ENCODE measurements at regions not wholly inside any gene's neighbourhood (a gene's known extent, or its start where the extent isn't known, plus 50 kb on each side); places are given as distances from the start of the nearest gene placed in this dataset.

GRCh38 chr12:114122016-114122415 is 155.9 kb upstream of the RBM19 start:
- FAIRE-seq (peak; percentile 32), DNase-seq (ENCODE audit: low read depth) (no peak)
- TF ChIP-seq, protein P1, sequence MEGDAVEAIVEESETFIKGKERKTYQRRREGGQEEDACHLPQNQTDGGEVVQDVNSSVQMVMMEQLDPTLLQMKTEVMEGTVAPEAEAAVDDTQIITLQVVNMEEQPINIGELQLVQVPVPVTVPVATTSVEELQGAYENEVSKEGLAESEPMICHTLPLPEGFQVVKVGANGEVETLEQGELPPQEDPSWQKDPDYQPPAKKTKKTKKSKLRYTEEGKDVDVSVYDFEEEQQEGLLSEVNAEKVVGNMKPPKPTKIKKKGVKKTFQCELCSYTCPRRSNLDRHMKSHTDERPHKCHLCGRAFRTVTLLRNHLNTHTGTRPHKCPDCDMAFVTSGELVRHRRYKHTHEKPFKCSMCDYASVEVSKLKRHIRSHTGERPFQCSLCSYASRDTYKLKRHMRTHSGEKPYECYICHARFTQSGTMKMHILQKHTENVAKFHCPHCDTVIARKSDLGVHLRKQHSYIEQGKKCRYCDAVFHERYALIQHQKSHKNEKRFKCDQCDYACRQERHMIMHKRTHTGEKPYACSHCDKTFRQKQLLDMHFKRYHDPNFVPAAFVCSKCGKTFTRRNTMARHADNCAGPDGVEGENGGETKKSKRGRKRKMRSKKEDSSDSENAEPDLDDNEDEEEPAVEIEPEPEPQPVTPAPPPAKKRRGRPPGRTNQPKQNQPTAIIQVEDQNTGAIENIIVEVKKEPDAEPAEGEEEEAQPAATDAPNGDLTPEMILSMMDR (IDR thresholded peaks at IDR 0.05; ENCODE audit: insufficient read depth, low read length, severe bottlenecking), result no peak
- Histone ChIP-seq H3K4me3 (ENCODE audit: low read depth, low read length) (no peak overlapping the region), H3K27me3 (ENCODE audit: control insufficient read depth, insufficient read depth, low read length) (no peaks in the 10 kb centered on the region), H3K36me3 (ENCODE audit: control insufficient read depth, insufficient read depth, low read length) (no peaks in the 10 kb centered on the region)

DNA sequence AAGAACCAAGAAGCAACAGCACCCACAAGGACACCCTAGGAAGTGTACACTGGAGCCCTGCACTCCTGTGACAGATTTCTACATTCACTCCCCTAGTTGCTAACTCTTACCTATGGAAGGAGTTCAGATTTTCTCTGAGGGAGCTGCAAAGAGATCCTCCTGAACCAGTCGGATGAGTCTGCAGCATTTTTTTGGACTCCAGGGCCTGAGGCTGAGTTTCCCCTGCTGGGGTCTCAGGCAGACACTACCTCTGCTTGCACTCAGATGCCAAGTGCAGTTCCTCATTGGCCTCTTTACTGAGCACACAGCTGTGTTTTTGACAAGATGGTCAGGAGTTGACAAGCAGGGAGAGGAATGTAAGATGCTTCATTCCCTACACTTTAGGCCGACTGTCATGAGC is 153.2 kb upstream of the RBM19 start:
- DNase-seq (ENCODE audit: low read depth) (no peak), FAIRE-seq (peak; percentile 55)
- H3K27me3 ChIP-seq (ENCODE audit: control insufficient read depth, insufficient read depth, low read length), result no peaks in the 10 kb centered on the region
- TF ChIP-seq, protein P1 (IDR thresholded peaks at IDR 0.05; ENCODE audit: insufficient read depth, low read length, severe bottlenecking), result no peak
- H3K36me3 ChIP-seq (ENCODE audit: control insufficient read depth, insufficient read depth, low read length), result no peaks in the 10 kb centered on the region
- no peak overlapping the region for H3K4me3 ChIP-seq (ENCODE audit: low read depth, low read length)

DNA sequence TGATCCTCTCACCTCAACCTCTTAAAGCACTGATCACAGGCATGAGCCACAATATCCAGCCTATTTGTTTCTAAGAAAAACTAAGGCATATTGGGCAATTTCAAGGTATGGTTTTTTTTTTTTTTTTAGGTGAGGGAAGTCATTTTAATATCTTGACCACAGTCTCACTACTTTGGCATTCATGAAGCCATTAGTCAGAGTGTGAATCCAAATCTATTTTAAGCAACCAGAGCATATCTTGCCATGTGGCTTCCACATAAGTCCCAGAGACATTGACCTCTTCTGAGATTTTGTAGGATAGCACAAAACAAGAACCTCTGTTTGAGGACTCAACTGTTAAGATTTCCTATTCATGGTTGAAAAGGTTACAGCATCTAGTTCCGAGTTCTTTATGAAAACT is 130.3 kb upstream of the RBM19 start:
- TF ChIP-seq, protein P1 (IDR thresholded peaks at IDR 0.05; ENCODE audit: insufficient read depth, low read length, severe bottlenecking), result no peak
- no peak overlapping the region for H3K4me3 ChIP-seq (ENCODE audit: low read depth, low read length)
- H3K27me3 ChIP-seq (ENCODE audit: control insufficient read depth, insufficient read depth, low read length), result no peaks in the 10 kb centered on the region
- FAIRE-seq, result no peak
- no peaks in the 10 kb centered on the region for H3K36me3 ChIP-seq (ENCODE audit: control insufficient read depth, insufficient read depth, low read length)
- DNase-seq (ENCODE audit: low read depth), result peak; percentile 4

DNA sequence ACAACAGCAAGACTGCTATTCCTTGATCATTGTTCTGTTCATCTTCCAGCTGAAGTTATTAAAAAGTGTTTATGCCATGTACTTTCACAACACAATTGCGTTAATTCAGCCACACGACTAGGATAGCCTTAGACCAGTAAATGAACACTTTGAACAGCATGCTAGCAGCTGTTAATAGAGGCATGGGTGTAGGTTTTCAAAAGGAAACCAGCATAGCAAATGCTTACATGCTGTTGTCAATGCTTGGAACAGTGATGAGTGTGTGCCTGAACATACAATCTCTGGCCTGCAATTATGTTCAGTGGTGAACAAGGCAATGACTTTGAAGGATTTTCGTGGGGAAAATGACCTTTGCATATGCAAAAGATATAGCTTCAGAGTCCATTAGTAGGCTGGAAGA is 127.4 kb upstream of the RBM19 start:
- H3K27me3 ChIP-seq (ENCODE audit: control insufficient read depth, insufficient read depth, low read length), result no peaks in the 10 kb centered on the region
- TF ChIP-seq, protein P1 (IDR thresholded peaks at IDR 0.05; ENCODE audit: insufficient read depth, low read length, severe bottlenecking), result no peak
- no peak overlapping the region for H3K4me3 ChIP-seq (ENCODE audit: low read depth, low read length)
- DNase-seq (ENCODE audit: low read depth), result no peak
- no peak for FAIRE-seq
- H3K36me3 ChIP-seq (ENCODE audit: control insufficient read depth, insufficient read depth, low read length), result no peaks in the 10 kb centered on the region

- TF ChIP-seq, protein P1 (IDR thresholded peaks at IDR 0.05; ENCODE audit: insufficient read depth, low read length, severe bottlenecking), result no peak
- FAIRE-seq (no peak), DNase-seq (ENCODE audit: low read depth) (no peak)
- Histone ChIP-seq H3K36me3 (ENCODE audit: control insufficient read depth, insufficient read depth, low read length) (no peaks in the 10 kb centered on the region), H3K27me3 (ENCODE audit: control insufficient read depth, insufficient read depth, low read length) (no peaks in the 10 kb centered on the region), H3K4me3 (ENCODE audit: low read depth, low read length) (no peak overlapping the region)
Measured at GRCh38 chr12:114092981-114093380, 126.9 kb upstream of the RBM19 start.

- Histone ChIP-seq H3K36me3 (ENCODE audit: control insufficient read depth, insufficient read depth, low read length) (no peaks in the 10 kb centered on the region), H3K4me3 (ENCODE audit: low read depth, low read length) (no peak overlapping the region), H3K27me3 (ENCODE audit: control insufficient read depth, insufficient read depth, low read length) (no peaks in the 10 kb centered on the region)
- TF ChIP-seq, protein P1 (IDR thresholded peaks at IDR 0.05; ENCODE audit: insufficient read depth, low read length, severe bottlenecking), result no peak
- DNase-seq (ENCODE audit: low read depth), result no peak
- FAIRE-seq, result no peak
Measured at GRCh38 chr12:114090211-114090610, 124.1 kb upstream of the RBM19 start.

Measured in bronchial epithelial cell (primary cell).